K562 (cell line): ENCODE measurements at regions not wholly inside any gene's neighbourhood (a gene's known extent, or its start where the extent isn't known, plus 50 kb on each side); places are given as distances from the start of the nearest gene placed in this dataset.

Experiments
- ATAC-seq: fragments of 200-7000 bp; cut with Tn5 transposase; 3 replicates; pipeline ENCODE4 v1.9.1; 2020; ENCODE audit warnings: moderate library complexity
- BruUV-seq: library from RNA; stranded (reverse); fragments of 400-500 nt; replicated peaks from 2 replicates; lab custom pipeline; 2021; lab: Mats Ljungman, UMichigan
- CTCF ChIA-PET: fragments of 300-600 bp; formaldehyde crosslinking; extraction: SDS; loops from one replicate; lab custom pipeline; 2021; ENCODE audit warnings: low intra/inter-chr PET ratio; lab: Yijun Ruan, JAX
- POLR2A ChIA-PET: fragments of 300-600, 350-650 bp; sonication (Branson Sonifier 250); formaldehyde crosslinking; extraction: SDS; loops from one replicate; lab custom pipeline; 2021; ENCODE audit warnings: antibody characterized with exemption, inconsistent platforms; lab: Yijun Ruan, JAX
- DNase-seq, 4 experiments: peaks; one replicate each; pipeline versions ENCODE4 v3.0.0 to v3.0.0-alpha.2; 2011 to 2018; ENCODE audit warnings: low spot score in 3 of 4, mixed read lengths in 3 of 4; ENCODE audit errors: extremely low read depth in 1 of 4
- FAIRE-seq: peaks from 2 replicates; lab custom pipeline; 2011; peaks lifted over from hg19 to GRCh38; lab: Jason Lieb, UNC
- H2AFZ ChIP-seq: 2 replicates; pipeline ENCODE4 v1.6.0; 2011; ENCODE audit warnings: low read depth, low read length, control low read depth, inconsistent platforms
- H3K27ac ChIP-seq: fragments of 200-600 bp; 3 replicates; pipeline ENCODE4 v1.8.0; 2011; ENCODE audit warnings: low read depth, mild to moderate bottlenecking, control low read depth, inconsistent platforms, low read length, moderate library complexity, mixed read lengths; ENCODE audit errors: extremely low read depth
- H3K27me3 ChIP-seq, 2 experiments: fragments of 300-600 bp in 1 of 2; 2 replicates in 1 of 2; 3 replicates in 1 of 2; pipeline versions ENCODE4 v1.6.0 to v1.8.0; 2011; ENCODE audit warnings: inconsistent platforms in 2 of 2, low read length in 2 of 2, mild to moderate bottlenecking in 1 of 2, mixed read lengths in 1 of 2, moderate library complexity in 1 of 2; ENCODE audit not compliant: control insufficient read depth in 2 of 2, insufficient read depth in 2 of 2
- H3K36me3 ChIP-seq: fragments of 300-600 bp; 3 replicates; pipeline ENCODE4 v1.8.0; 2011; ENCODE audit warnings: mild to moderate bottlenecking, low read length, inconsistent platforms; ENCODE audit not compliant: control insufficient read depth, insufficient read depth
- H3K4me1 ChIP-seq, 2 experiments: fragments of 200-600 bp in 1 of 2; replicated peaks in 1 of 2; 2 replicates in 1 of 2; 3 replicates in 1 of 2; pipeline versions ENCODE4 v1.5.1 to v1.8.0; 2011; ENCODE audit warnings: inconsistent platforms in 2 of 2, low read length in 2 of 2, mild to moderate bottlenecking in 1 of 2, mixed read lengths in 1 of 2, moderate library complexity in 1 of 2; ENCODE audit not compliant: control insufficient read depth in 2 of 2, insufficient read depth in 2 of 2
- H3K4me2 ChIP-seq: 2 replicates; pipeline ENCODE4 v1.6.1; 2011; ENCODE audit warnings: low read length, control low read depth, inconsistent platforms, mixed read lengths; ENCODE audit not compliant: insufficient read depth
- H3K4me3 ChIP-seq: fragments of 200-600 bp; sonication (generic), shearing (Covaris generic); 2 replicates; pipeline ENCODE4 v1.5.1; 2016; ENCODE audit warnings: control low read depth, inconsistent platforms
- H3K79me2 ChIP-seq: fragments of 200-600 bp; 3 replicates; pipeline ENCODE4 v1.8.0; 2011; ENCODE audit warnings: low read length, inconsistent platforms; ENCODE audit not compliant: control insufficient read depth, insufficient read depth
- H3K9ac ChIP-seq, 2 experiments: 2 replicates each; pipeline versions ENCODE4 v1.6.0 to v1.6.1; 2011; ENCODE audit warnings: low read depth in 2 of 2, low read length in 2 of 2, control low read depth in 1 of 2, inconsistent platforms in 1 of 2, mild to moderate bottlenecking in 1 of 2, mixed read lengths in 1 of 2; ENCODE audit not compliant: insufficient read depth in 1 of 2
- H3K9me1 ChIP-seq: one replicate; pipeline ENCODE4 v1.6.0; 2011; ENCODE audit warnings: inconsistent platforms, mild to moderate bottlenecking, low read length, moderate library complexity; ENCODE audit not compliant: control insufficient read depth, insufficient read depth
- H3K9me3 ChIP-seq: replicated peaks from 2 replicates; pipeline ENCODE4 v1.5.1; 2011; ENCODE audit warnings: low read depth, low read length, inconsistent platforms; ENCODE audit not compliant: control insufficient read depth, insufficient read depth
- H4K20me1 ChIP-seq: replicated peaks from 2 replicates; pipeline ENCODE4 v1.6.1; 2011; ENCODE audit warnings: low read length, inconsistent platforms, mixed read lengths; ENCODE audit not compliant: control insufficient read depth, insufficient read depth
- ARID1B ChIP-seq: fragments of 450-650 bp; IDR thresholded peaks from 2 replicates; pipeline ENCODE4 v1.6.1; 2016; ENCODE audit warnings: antibody characterized with exemption, mild to moderate bottlenecking, inconsistent platforms
- BRF2 ChIP-seq: IDR thresholded peaks from 3 replicates; pipeline ENCODE4 v1.6.1; 2011; ENCODE audit warnings: borderline replicate concordance, mild to moderate bottlenecking; ENCODE audit not compliant: insufficient read length, insufficient read depth
- DACH1 ChIP-seq: fragments of 450-650 bp; IDR thresholded peaks from 2 replicates; pipeline ENCODE4 v1.6.1; 2018; ENCODE audit not compliant: partially characterized antibody
- FOSL1 ChIP-seq: fragments of 200-800 bp; sonication (Bioruptor generic); conservative IDR thresholded peaks from 2 replicates; pipeline ENCODE4 v1.6.1; 2016; ENCODE audit warnings: missing genetic modification characterization, missing compliant biosample characterization
- GABPB1 ChIP-seq: sonication (generic); formaldehyde crosslinking; IDR thresholded peaks from 2 replicates; pipeline ENCODE4 v1.8.0; 2022; ENCODE audit warnings: mild to moderate bottlenecking, missing genetic modification reagents
- KDM1A ChIP-seq, 2 experiments: fragments of 450-650 bp; IDR thresholded peaks; 2 replicates each; pipeline ENCODE4 v1.6.1; 2016; ENCODE audit warnings: mild to moderate bottlenecking in 2 of 2
- NFE2L1 ChIP-seq: fragments of 450-650 bp; IDR thresholded peaks from 2 replicates; pipeline ENCODE4 v1.6.1; 2016; ENCODE audit warnings: missing genetic modification characterization, low read depth, mild to moderate bottlenecking, missing compliant biosample characterization, moderate library complexity, borderline replicate concordance
- TAF7 ChIP-seq: fragments of 450-650 bp; IDR thresholded peaks from 2 replicates; pipeline ENCODE4 v1.6.1; 2016; ENCODE audit warnings: missing genetic modification characterization, missing compliant biosample characterization
- TCF3 ChIP-seq: sonication (generic); formaldehyde crosslinking; IDR thresholded peaks from 2 replicates; pipeline ENCODE4 v1.4.0; 2020; ENCODE audit warnings: mild to moderate bottlenecking, missing genetic modification reagents
- WHSC1 ChIP-seq: IDR thresholded peaks from one replicate; pipeline ENCODE4 v1.6.1; 2012; ENCODE audit warnings: low read length, control low read depth, inconsistent platforms
- ZC3H11A ChIP-seq: IDR thresholded peaks from 2 replicates; pipeline ENCODE4 v1.6.1; 2012; ENCODE audit warnings: low read depth, low read length, improper control_type of control experiment
- ZNF764 ChIP-seq: fragments of 250-450 bp; sonication (Bioruptor Pico); IDR thresholded peaks from 2 replicates; pipeline ENCODE4 v1.4.0; 2020; ENCODE audit warnings: low read depth, mild to moderate bottlenecking, moderate library complexity
- WGBS: fragments of 100-300 bp; shearing (Covaris generic); methylation state at CpG from one replicate; pipeline ENCODE4 v1.1.6; 2016; ENCODE audit warnings: low coverage, mixed read lengths; ENCODE audit not compliant: insufficient coverage; ENCODE audit errors: missing lambda C conversion rate; 5-methylcytosine and 5-hydroxymethylcytosine counted together
- in situ Hi-C: fragments of 300-500 bp; cut with MboI; formaldehyde crosslinking; loops from 4 replicates; pipeline ENCODE4 v1.15.0; 2018; ENCODE audit warnings: inconsistent platforms, mixed read lengths
- intact Hi-C: fragments of 100-400 bp; cut with micrococcal nuclease; formaldehyde crosslinking; loops from 2 replicates; pipeline ENCODE4 v1.14.2; 2022

- TF ChIP-seq NFE2L1 (tag) (no peak), WHSC1 (no peak), GABPB1 (CRISPR knock-in tag) (no peak), TAF7 (tag) (no peak), BRF2 (no peak), FOSL1 (tag) (no peak), TCF3 (CRISPR knock-in tag) (no peak), DACH1 (no peak), ZC3H11A (no peak), ARID1B (no peak)
These were observed 121.3 kb downstream of the METRNL start (continued) for GRCh38 chr17:83200751-83201150.

GRCh38 chr17:83201206-83202001 lies 122.0 kb downstream of the METRNL start:
- intact Hi-C loops, result no loop called here
- H3K4me3 ChIP-seq, result no peak overlapping the region
- no peak overlapping the region for H3K4me2 ChIP-seq
- TF ChIP-seq ZNF764 (CRISPR knock-in tag) (no peak), KDM1A (IDR thresholded peaks at IDR 0.05) (peak in 1 of 2 experiments; percentile 18; a peak in 1 of 4 replicates)
- in situ Hi-C loops, result no loop called here
- H2AFZ ChIP-seq, result no peak overlapping the region
- H3K9ac ChIP-seq, result no peak overlapping the region
- no peaks in the 10 kb centered on the region for H3K36me3 ChIP-seq
- DNase-seq (no peak), ATAC-seq (no peak), FAIRE-seq (no peak)
- no TSS peak for BruUV-seq
- ChIA-PET POLR2A (interaction anchor here (0.6 to 0.9 kb wide), 2 partner anchors 15 to 532 kb away, joined by 3 read pairs; no protein-coding TSS in a partner anchor), CTCF (no interaction called here)
- peaks cover 9% of the 10 kb centered on the region for H3K9me3 ChIP-seq
- WGBS, result 12% methylated on average over 9 of the region's 9 CpGs
- H3K79me2 ChIP-seq, result no peaks in the 10 kb centered on the region
- H3K27ac ChIP-seq, result no peak overlapping the region
- no peaks in the 10 kb centered on the region for H3K9me1 ChIP-seq
- H4K20me1 ChIP-seq, result no peaks in the 10 kb centered on the region
- H3K4me1 ChIP-seq, result peaks cover 0 to 16% of the 10 kb centered on the region in 2 experiments; a peak in 2 of 5 replicates
- H3K27me3 ChIP-seq, result peaks cover 8 to 34% of the 10 kb centered on the region in 2 experiments; a peak in 4 of 5 replicates
